Glutamatergic neuron (in vitro differentiated cells): ENCODE measurements at regions not wholly inside any gene's neighbourhood (a gene's known extent, or its start where the extent isn't known, plus 50 kb on each side); places are given as distances from the start of the nearest gene placed in this dataset.
A peak's percentile ranks its signal among the peaks of the same experiment; 100 is the strongest.

Source experiments
- DNase-seq: peaks from one replicate; pipeline ENCODE4 v3.0.0; 2022
- H3K27ac Mint-ChIP-seq: one replicate; pipeline ENCODE4 v1.8.0; 2020; ENCODE audit warnings: mild to moderate bottlenecking, mixed read lengths, inconsistent platforms; ENCODE audit not compliant: unreplicated experiment
- H3K27me3 Mint-ChIP-seq: one replicate; pipeline ENCODE4 v1.8.0; 2020; ENCODE audit warnings: mild to moderate bottlenecking, moderate library complexity, mixed read lengths, inconsistent platforms; ENCODE audit not compliant: unreplicated experiment
- H3K36me3 Mint-ChIP-seq: one replicate; pipeline ENCODE4 v1.8.0; 2020; ENCODE audit warnings: mild to moderate bottlenecking, mixed read lengths, inconsistent platforms; ENCODE audit not compliant: unreplicated experiment
- H3K4me1 Mint-ChIP-seq: one replicate; pipeline ENCODE4 v1.8.0; 2020; ENCODE audit warnings: mild to moderate bottlenecking, low read depth, mixed read lengths, inconsistent platforms; ENCODE audit not compliant: unreplicated experiment
- H3K4me3 Mint-ChIP-seq: one replicate; pipeline ENCODE4 v1.8.0; 2020; ENCODE audit warnings: mild to moderate bottlenecking, mixed read lengths, inconsistent platforms; ENCODE audit not compliant: unreplicated experiment
- H3K9me3 Mint-ChIP-seq: one replicate; pipeline ENCODE4 v1.8.0; 2020; ENCODE audit warnings: mild to moderate bottlenecking, moderate library complexity, mixed read lengths, inconsistent platforms; ENCODE audit not compliant: unreplicated experiment
- CTCF ChIP-seq: fragments of 200-600 bp; sonication (generic); IDR thresholded peaks from one replicate; pipeline ENCODE4 v1.5.0; 2021; ENCODE audit not compliant: partially characterized antibody, unreplicated experiment

GRCh38 chr18:77853859-77854258 is 604.2 kb downstream of the GALR1 start:
- Mint-ChIP-seq H3K4me1 (peaks cover 17% of the 10 kb centered on the region), H3K27me3 (peaks cover 9% of the 10 kb centered on the region), H3K36me3 (no peaks in the 10 kb centered on the region), H3K9me3 (peaks cover 2% of the 10 kb centered on the region), H3K4me3 (no peak overlapping the region), H3K27ac (no peak overlapping the region)
- DNase-seq = no peak
- no peak for TF ChIP-seq CTCF

- H3K27ac Mint-ChIP-seq = peak overlapping the region; percentile 79
- peaks cover 7% of the 10 kb centered on the region for H3K27me3 Mint-ChIP-seq
- peak overlapping the region; percentile 62 for H3K4me3 Mint-ChIP-seq
- peaks cover 10% of the 10 kb centered on the region for H3K4me1 Mint-ChIP-seq
- peak; percentile 78 for DNase-seq
- no peaks in the 10 kb centered on the region for H3K36me3 Mint-ChIP-seq
- peaks cover 4% of the 10 kb centered on the region for H3K9me3 Mint-ChIP-seq
- no peak for TF ChIP-seq CTCF
Observed at GRCh38 chr18:77857678-77858655, 608.3 kb downstream of the GALR1 start.

GRCh38 chr18:77859634-77860033 is 610.0 kb downstream of the GALR1 start:
- Mint-ChIP-seq H3K9me3 (peaks cover 4% of the 10 kb centered on the region), H3K27ac (no peak overlapping the region), H3K4me1 (peaks cover 10% of the 10 kb centered on the region)

GRCh38 chr18:77862066-77862757 is 612.6 kb downstream of the GALR1 start:
- Mint-ChIP-seq H3K27me3 (peaks cover 5% of the 10 kb centered on the region), H3K9me3 (peaks cover 4% of the 10 kb centered on the region), H3K4me3 (no peak overlapping the region), H3K4me1 (peaks cover 10% of the 10 kb centered on the region), H3K27ac (no peak overlapping the region), H3K36me3 (no peaks in the 10 kb centered on the region)
- TF ChIP-seq CTCF = no peak
- DNase-seq = no peak

More at GRCh38 chr18:77859634-77860033, 610.0 kb downstream of the GALR1 start:
- DNase-seq = no peak
- no peak for TF ChIP-seq CTCF
- Mint-ChIP-seq H3K36me3 (no peaks in the 10 kb centered on the region), H3K27me3 (peaks cover 7% of the 10 kb centered on the region), H3K4me3 (no peak overlapping the region)
